Prostate gland (tissue), 2 donors: ENCODE measurements at regions not wholly inside any gene's neighbourhood (a gene's known extent, or its start where the extent isn't known, plus 50 kb on each side); places are given as distances from the start of the nearest gene placed in this dataset.
"Not testable (repeated sequence)": the region's sequence is repeated elsewhere in the genome, so short reads cannot be mapped to it uniquely, and the experiment has no call there.

Experiments
- DNase-seq: peaks from one replicate; pipeline ENCODE4 v3.0.0-alpha.2; 2019; ENCODE audit warnings: low spot score
- H3K27ac ChIP-seq, 2 donors: fragments of 200-600 bp; sonication (generic); 2 replicates each; pipeline ENCODE4 v1.5.1; 2017 to 2019
- H3K27me3 ChIP-seq: fragments of 200-600 bp; sonication (generic); replicated peaks from 2 replicates; pipeline ENCODE4 v1.5.1; 2019; ENCODE audit not compliant: insufficient read depth
- H3K36me3 ChIP-seq, 2 donors: fragments of 200-600 bp; sonication (generic); 1 replicate in 1 of 2; 2 replicates in 1 of 2; pipeline versions ENCODE4 v1.5.1 to v1.8.1; 2017 to 2019
- H3K4me1 ChIP-seq: fragments of 200-600 bp; sonication (generic); replicated peaks from 2 replicates; pipeline ENCODE4 v1.5.1; 2019
- H3K4me3 ChIP-seq, 2 donors: fragments of 200-600 bp; sonication (generic); 2 replicates each; pipeline ENCODE4 v1.5.1; 2017 to 2019
- H3K9me3 ChIP-seq: fragments of 200-600 bp; sonication (generic); 2 replicates; pipeline ENCODE4 v1.5.1; 2017
- CTCF ChIP-seq, 4 experiments: fragments of 200-600 bp in 2 of 4; fragments of 450-650 bp in 2 of 4; sonication (generic) in 2 of 4; IDR thresholded peaks; 1 replicate in 3 of 4; 2 replicates in 1 of 4; pipeline ENCODE4 v1.5.1; 2016 to 2019; ENCODE audit warnings: antibody characterized with exemption in 4 of 4, mild to moderate bottlenecking in 2 of 4, moderate library complexity in 2 of 4
- POLR2A ChIP-seq: fragments of 450-650 bp; IDR thresholded peaks from one replicate; pipeline ENCODE4 v1.6.1; 2016; ENCODE audit warnings: antibody characterized with exemption, mild to moderate bottlenecking
- POLR2AphosphoS5 ChIP-seq: sonication (generic); formaldehyde crosslinking; IDR thresholded peaks from one replicate; pipeline ENCODE4 v1.6.1; 2017; ENCODE audit warnings: antibody characterized with exemption
- WGBS: methylation state at CpG from one replicate; pipeline ENCODE4 v1.1.5; 2018; 5-methylcytosine and 5-hydroxymethylcytosine counted together
- intact Hi-C: fragments of 100-400 bp; cut with DNase I; formaldehyde crosslinking; loops from one replicate; pipeline ENCODE4 v1.14.2; 2022

GRCh38 chr2:88802026-88802425, 110.6 kb downstream of the RPIA start:
- WGBS = 22% methylated on average over 2 of the region's 2 CpGs

GRCh38 chr2:88807237-88807962, 115.9 kb downstream of the RPIA start:
- Histone ChIP-seq H3K4me1 (no peaks in the 10 kb centered on the region), H3K4me3 (no peak overlapping the region), H3K27me3 (no peaks in the 10 kb centered on the region), H3K36me3 (no peaks in the 10 kb centered on the region), H3K27ac (no peak overlapping the region), H3K9me3 (no peaks in the 10 kb centered on the region)
- DNase-seq = no peak
- TF ChIP-seq POLR2A (no peak), CTCF (IDR thresholded peaks at IDR 0.05) (no peak), POLR2AphosphoS5 (no peak)
- intact Hi-C loops = no loop called here
- WGBS = 83% methylated on average over 5 of the region's 5 CpGs

More at GRCh38 chr2:88802026-88802425, 110.6 kb downstream of the RPIA start:
- H3K36me3 ChIP-seq, H3K27ac ChIP-seq, intact Hi-C loops, H3K9me3 ChIP-seq, H3K4me3 ChIP-seq, H3K27me3 ChIP-seq, H3K4me1 ChIP-seq, DNase-seq: not testable (repeated sequence)

- no peaks in the 10 kb centered on the region for H3K9me3 ChIP-seq
- no peaks in the 10 kb centered on the region for H3K36me3 ChIP-seq
- no peaks in the 10 kb centered on the region for H3K4me1 ChIP-seq
- no peak overlapping the region for H3K27ac ChIP-seq
- intact Hi-C loops = no loop called here
- TF ChIP-seq POLR2AphosphoS5 (no peak), CTCF (IDR thresholded peaks at IDR 0.05) (no peak), POLR2A (no peak)
- no peak for DNase-seq
- WGBS = 57% methylated on average over 3 of the region's 3 CpGs
- H3K27me3 ChIP-seq = no peaks in the 10 kb centered on the region
- no peak overlapping the region for H3K4me3 ChIP-seq
These were observed 116.6 kb downstream of the RPIA start for GRCh38 chr2:88808083-88808482.

GRCh38 chr2:88808652-88809051, 117.2 kb downstream of the RPIA start:
- DNase-seq = no peak
- Histone ChIP-seq H3K27ac (no peak overlapping the region), H3K4me3 (no peak overlapping the region), H3K4me1 (no peaks in the 10 kb centered on the region), H3K9me3 (no peaks in the 10 kb centered on the region), H3K27me3 (no peaks in the 10 kb centered on the region), H3K36me3 (no peaks in the 10 kb centered on the region)
- WGBS = 30% methylated on average over 1 of the region's 1 CpG
- intact Hi-C loops = no loop called here
- no peak for TF ChIP-seq CTCF (IDR thresholded peaks at IDR 0.05)
- TF ChIP-seq POLR2A = no peak
- no peak for TF ChIP-seq POLR2AphosphoS5

GRCh38 chr2:88809216-88809615, 117.7 kb downstream of the RPIA start:
- no peak overlapping the region for H3K4me3 ChIP-seq
- no peaks in the 10 kb centered on the region for H3K4me1 ChIP-seq
- no peak for TF ChIP-seq POLR2AphosphoS5
- no peak for TF ChIP-seq POLR2A
- no peak for TF ChIP-seq CTCF (IDR thresholded peaks at IDR 0.05)
- no peak overlapping the region for H3K27ac ChIP-seq
- no peaks in the 10 kb centered on the region for H3K27me3 ChIP-seq
- DNase-seq = no peak
- H3K36me3 ChIP-seq = no peaks in the 10 kb centered on the region
- intact Hi-C loops = no loop called here
- no peaks in the 10 kb centered on the region for H3K9me3 ChIP-seq
- 88% methylated on average over 6 of the region's 6 CpGs for WGBS
